ENCODE measurements at regions not wholly inside any gene's neighbourhood (a gene's known extent, or its start where the extent isn't known, plus 50 kb on each side); places are given as distances from the start of the nearest gene placed in this dataset.

- DNase-seq: peak; percentile 45 to 55 (median 45)
These were observed 96.0 kb upstream of the DUSP10 start for GRCh38 chr1:221837896-221838295.

- no peak for DNase-seq
These were observed 93.0 kb upstream of the DUSP10 start for GRCh38 chr1:221834698-221835513.

GRCh38 chr1:221832617-221833016 is 90.7 kb upstream of the DUSP10 start:
- no peak for DNase-seq

- DNase-seq: no peak
These were observed 90.3 kb upstream of the DUSP10 start for GRCh38 chr1:221832151-221832550.

- DNase-seq: peak; percentile 28 to 51 (median 50)
These were observed 87.6 kb upstream of the DUSP10 start for GRCh38 chr1:221829327-221830015.

- no peak for DNase-seq
These were observed 85.4 kb upstream of the DUSP10 start for GRCh38 chr1:221827307-221827642.

- DNase-seq: no peak
These were observed 83.0 kb upstream of the DUSP10 start for GRCh38 chr1:221824909-221825308.

GRCh38 chr1:221824025-221824424 is 82.1 kb upstream of the DUSP10 start:
- peak; percentile 25 to 55 (median 28) for DNase-seq

- DNase-seq: no peak
These were observed 81.7 kb upstream of the DUSP10 start for GRCh38 chr1:221823561-221823960.

GRCh38 chr1:221823149-221823548 is 81.3 kb upstream of the DUSP10 start:
- DNase-seq: no peak

GRCh38 chr1:221822591-221822990 is 80.7 kb upstream of the DUSP10 start:
- no peak for DNase-seq

- DNase-seq: no peak
These were observed 75.0 kb upstream of the DUSP10 start for GRCh38 chr1:221816899-221817298.

- DNase-seq: no peak
These were observed 73.8 kb upstream of the DUSP10 start for GRCh38 chr1:221815660-221816059.

GRCh38 chr1:221813887-221814286 is 72.0 kb upstream of the DUSP10 start:
- no peak for DNase-seq

- DNase-seq: no peak
These were observed 71.2 kb upstream of the DUSP10 start for GRCh38 chr1:221812905-221813597.

- DNase-seq: no peak
These were observed 70.3 kb upstream of the DUSP10 start for GRCh38 chr1:221812088-221812752.

GRCh38 chr1:221810406-221810805 is 68.5 kb upstream of the DUSP10 start:
- DNase-seq: no peak

- peak; percentile 40 to 65 (median 63) for DNase-seq
These were observed 67.5 kb upstream of the DUSP10 start for GRCh38 chr1:221809091-221810029.

- DNase-seq: no peak
These were observed 65.1 kb upstream of the DUSP10 start for GRCh38 chr1:221806984-221807383.

GRCh38 chr1:221806236-221806635 is 64.3 kb upstream of the DUSP10 start:
- DNase-seq: no peak

- peak in 2 of 3 donors; percentile 53 for DNase-seq
These were observed 63.2 kb upstream of the DUSP10 start for GRCh38 chr1:221805121-221805520.

- no peak for DNase-seq
These were observed 62.4 kb upstream of the DUSP10 start for GRCh38 chr1:221804303-221804702.

Data from suppressor macrophage treated with lipopolysaccharide for 1 hour (primary cell).